ENCODE measurements at regions not wholly inside any gene's neighbourhood (a gene's known extent, or its start where the extent isn't known, plus 50 kb on each side); places are given as distances from the start of the nearest gene placed in this dataset.
"Not testable (repeated sequence)": the region's sequence is repeated elsewhere in the genome, so short reads cannot be mapped to it uniquely, and the experiment has no call there.

GRCh38 chr12:131274061-131274460, 320.4 kb downstream of the ADGRD1 start:
- no peak for DNase-seq (ENCODE audit: low spot score)

GRCh38 chr12:131274906-131275305, 321.2 kb downstream of the ADGRD1 start:
- no peak for DNase-seq (ENCODE audit: low spot score)

DNA sequence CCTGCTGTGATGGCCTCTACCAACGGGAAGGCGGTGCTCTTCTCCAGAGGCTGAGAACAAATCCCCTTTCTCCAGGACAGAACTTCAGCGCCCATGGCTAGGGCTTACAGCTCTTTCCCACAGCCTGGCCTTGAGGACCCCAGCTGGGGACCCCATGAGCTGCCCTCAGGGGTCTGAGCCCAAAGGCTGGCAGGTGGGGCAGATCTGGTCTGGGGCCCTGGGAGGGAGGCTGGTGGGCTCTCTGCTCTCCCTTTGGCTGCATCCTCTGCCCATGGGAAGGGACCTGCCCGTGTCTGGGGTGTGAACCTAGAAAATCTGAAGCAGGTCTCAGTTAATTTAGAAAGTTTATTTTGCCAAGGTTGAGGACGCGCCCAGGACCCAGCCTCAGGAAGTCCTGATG, 322.1 kb downstream of the ADGRD1 start:
- DNase-seq (ENCODE audit: low spot score): no peak

GRCh38 chr12:131276501-131277185, 322.9 kb downstream of the ADGRD1 start:
- no peak for DNase-seq (ENCODE audit: low spot score)

DNA sequence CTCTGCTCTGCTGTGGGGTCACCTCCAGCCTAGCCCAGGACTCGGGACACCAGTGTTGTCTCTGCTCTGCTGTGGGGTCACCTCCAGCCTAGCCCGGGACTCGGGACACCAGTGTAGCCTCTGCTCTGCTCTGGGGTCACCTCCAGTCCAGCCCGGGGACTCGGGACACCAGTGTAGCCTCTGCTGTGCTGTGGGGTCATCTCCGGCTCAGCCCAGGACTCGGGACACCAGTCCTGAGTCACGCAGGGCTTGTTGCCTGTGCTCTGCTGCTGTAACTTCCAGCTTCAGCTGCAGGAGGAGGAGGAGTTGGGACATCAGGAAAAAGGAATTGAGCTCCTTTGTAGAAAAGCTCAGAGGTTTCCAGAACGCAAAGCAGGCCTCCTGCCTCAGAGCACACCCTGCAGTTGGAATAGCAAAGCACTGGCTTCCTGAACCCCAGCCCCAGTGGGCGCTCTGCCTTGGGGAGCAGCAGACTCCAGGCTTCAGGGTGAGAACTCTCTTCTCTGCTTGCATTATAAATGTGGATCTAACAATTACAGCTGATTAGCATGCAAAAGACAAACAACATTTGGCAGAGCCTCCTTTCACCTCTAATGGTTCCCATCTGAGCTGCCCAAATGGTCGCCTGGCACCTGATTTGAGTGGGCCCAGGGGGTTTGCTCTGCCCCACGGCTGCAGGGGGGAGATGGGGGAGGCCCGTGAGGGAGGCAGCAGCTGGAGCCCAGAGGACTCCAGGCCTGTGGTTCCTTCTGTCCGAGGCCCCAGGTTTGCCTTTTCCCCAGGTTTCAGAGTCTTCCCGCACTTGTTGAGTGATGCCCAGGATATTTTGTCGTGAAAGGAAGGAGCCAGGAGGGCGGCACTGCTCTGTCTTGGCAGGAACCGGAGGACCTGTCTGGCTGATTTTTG, 323.7 kb downstream of the ADGRD1 start:
- not testable (repeated sequence) for DNase-seq (ENCODE audit: low spot score)

DNA sequence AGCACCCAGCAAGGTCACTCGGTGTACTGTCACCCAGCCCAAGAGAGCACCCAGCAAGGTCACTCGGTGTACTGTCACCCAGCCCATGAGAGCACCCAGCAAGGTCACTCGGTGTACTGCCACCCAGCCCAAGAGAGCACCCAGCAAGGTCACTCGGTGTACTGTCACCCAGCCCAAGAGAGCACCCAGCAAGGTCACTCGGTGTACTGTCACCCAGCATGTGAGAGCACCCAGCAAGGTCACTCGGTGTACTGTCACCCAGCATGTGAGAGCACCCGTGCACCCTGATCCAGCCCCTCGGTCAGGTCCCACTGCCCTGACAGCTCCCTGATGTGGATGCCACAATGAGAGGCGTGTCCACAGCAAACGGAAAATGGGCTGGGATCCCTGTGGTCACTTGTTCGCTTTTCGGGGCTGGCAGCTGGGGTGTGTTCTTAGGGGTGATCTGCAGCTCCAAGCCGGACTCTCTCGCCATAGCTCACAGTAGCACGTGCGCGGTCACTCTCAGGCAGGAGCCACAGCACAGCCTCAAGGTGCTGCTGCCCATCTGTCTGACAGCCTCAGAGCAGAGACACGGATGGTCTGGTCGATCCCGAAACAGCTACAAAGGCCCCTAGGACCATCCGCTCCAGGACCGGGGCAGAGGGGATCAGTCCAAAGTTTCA, 324.9 kb downstream of the ADGRD1 start:
- not testable (repeated sequence) for DNase-seq (ENCODE audit: low spot score)

DNA sequence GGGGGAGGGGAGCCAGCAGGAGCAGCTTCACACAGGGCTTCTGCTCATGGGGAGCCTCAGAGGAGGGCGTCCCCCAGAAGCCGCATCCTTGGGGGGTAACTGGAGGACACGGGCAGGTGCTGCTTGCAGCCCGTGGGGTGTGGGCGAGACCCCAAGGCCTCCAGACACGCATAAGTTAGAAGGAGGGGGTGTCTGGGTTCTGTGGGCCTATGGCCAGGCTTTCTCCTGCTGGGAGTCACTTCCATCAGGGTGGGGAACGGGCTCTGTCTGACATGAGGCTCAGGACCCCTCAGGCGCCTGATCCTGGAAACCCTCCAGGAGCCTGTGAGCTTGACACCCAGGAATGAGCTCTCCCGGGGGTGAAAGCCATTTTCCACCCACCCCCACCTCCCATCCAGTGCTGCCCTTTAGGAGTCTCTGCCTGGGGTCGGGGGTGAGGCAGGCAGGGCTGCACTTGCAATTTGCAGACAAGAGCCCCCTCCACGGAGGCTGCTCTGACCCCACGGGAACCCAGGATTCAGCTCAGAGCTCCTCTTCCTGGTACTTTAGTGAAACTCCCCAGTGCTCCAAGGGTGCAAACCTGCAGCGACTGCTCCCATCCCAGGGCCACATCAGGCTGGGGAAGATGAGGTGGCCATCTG, 325.7 kb downstream of the ADGRD1 start:
- no peak for DNase-seq (ENCODE audit: low spot score)

DNA sequence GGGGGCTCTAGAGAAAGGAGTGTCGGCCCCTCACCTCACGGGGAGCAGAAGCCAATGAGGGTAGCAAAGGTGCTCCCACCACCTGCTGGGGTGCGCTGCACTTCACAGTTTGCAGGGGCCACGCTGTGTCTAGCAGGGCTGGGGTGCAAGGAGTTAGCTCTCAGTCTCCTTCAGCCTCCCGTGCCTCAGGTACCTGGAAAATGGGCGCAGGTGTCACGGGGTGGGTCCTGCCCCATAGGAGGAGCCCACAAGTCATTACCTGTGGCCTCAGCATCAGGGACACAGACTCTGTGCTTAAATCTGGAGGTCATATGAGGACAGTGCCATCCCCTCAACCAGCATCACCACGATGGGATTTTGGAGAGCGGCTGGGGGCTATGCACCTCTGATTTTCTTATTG, 326.7 kb downstream of the ADGRD1 start:
- no peak for DNase-seq (ENCODE audit: low spot score)

GRCh38 chr12:131281016-131281415, 327.3 kb downstream of the ADGRD1 start:
- no peak for DNase-seq (ENCODE audit: low spot score)

DNA sequence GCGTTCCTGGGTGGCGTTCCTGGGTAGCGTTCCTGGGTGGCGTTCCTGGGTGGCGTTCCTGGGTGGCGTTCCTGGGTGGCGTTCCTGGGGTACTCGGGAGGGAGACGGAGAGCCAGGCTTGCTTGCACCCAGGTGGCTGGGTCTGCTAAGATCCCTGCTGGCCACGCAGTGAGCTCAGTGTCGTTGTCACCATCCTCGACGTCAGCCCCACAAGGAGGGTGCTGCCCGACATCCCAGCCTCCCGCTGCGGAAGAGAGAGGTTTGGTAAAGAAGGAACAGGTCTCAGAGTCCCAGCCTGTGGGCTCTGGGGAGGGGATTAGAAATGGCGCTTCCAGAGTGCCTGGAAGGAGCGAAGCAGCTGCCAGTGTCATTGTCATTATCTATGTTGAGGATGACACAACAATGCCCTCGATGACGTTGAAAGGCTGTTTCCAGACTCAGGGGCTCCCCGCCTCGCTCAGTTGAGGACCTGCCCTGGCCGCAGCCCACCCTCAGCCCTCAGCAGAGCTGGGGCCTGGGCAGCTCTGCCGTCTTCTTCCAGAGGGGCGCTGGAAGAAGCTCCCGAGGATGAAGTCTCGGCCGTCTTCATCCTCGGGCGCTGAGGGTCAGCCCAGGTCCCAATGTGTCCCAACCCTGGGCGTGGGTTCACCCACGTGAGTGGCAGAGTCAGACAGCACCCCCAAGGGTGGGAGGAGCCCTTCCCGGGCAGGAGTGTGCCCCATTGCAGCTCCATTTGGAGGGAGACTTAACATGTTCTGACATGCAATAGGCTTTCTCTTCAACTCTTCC, 328.8 kb downstream of the ADGRD1 start:
- peak; percentile 8 for DNase-seq (ENCODE audit: low spot score)

GRCh38 chr12:131283191-131283861, 329.6 kb downstream of the ADGRD1 start:
- DNase-seq (ENCODE audit: low spot score): no peak

- DNase-seq (ENCODE audit: low spot score): peak; percentile 6
Observed at GRCh38 chr12:131283862-131284825, 330.4 kb downstream of the ADGRD1 start.

GRCh38 chr12:131284954-131285904, 331.5 kb downstream of the ADGRD1 start:
- peak; percentile 9 for DNase-seq (ENCODE audit: low spot score)

GRCh38 chr12:131285905-131286295, 332.2 kb downstream of the ADGRD1 start:
- DNase-seq (ENCODE audit: low spot score): peak; percentile 6

DNA sequence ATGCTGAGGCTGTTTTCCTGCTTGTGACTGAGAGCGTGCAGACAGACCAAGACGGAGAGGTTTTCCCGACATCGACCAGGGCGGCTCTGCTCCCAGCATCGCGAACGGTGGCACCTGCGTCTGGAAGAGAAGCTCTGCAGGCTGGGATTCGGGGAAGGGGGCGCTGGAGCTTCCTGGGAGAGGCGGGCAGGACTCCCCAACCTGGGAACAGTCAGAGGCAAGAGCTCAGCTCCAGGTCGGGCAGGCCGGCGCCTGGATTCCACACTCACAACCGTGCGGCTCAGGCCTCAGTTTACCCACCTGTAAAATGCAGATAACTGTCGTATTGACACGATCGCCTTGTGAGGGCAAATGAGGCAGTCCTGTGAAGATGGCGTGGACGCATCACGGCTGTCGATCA, 332.6 kb downstream of the ADGRD1 start:
- not testable (repeated sequence) for DNase-seq (ENCODE audit: low spot score)

- no peak for DNase-seq (ENCODE audit: low spot score)
Observed at GRCh38 chr12:131287015-131287937, 333.6 kb downstream of the ADGRD1 start.

All from mucosa of gallbladder (tissue), 1 donor.